Activated CD8-positive, alpha-beta T cell treated with anti-CD3 and anti-CD28 coated beads for 36 hours (primary cell): ENCODE measurements at regions not wholly inside any gene's neighbourhood (a gene's known extent, or its start where the extent isn't known, plus 50 kb on each side); places are given as distances from the start of the nearest gene placed in this dataset.

Experiments used
- ATAC-seq: fragments of 200-7000 bp; cut with Tn5 transposase; one replicate; pipeline ENCODE4 v1.10.0; 2021; ENCODE audit warnings: mild to moderate bottlenecking, moderate library complexity
- CTCF ChIA-PET: fragments of 350-600 bp; sonication (Branson Sonifier 250); formaldehyde crosslinking; loops from one replicate; lab custom pipeline; 2021; ENCODE audit warnings: antibody characterized with exemption; lab: Charles Lee
- POLR2A ChIA-PET: fragments of 350-600 bp; sonication (Branson Sonifier 250); formaldehyde crosslinking; loops from one replicate; lab custom pipeline; 2021; ENCODE audit warnings: antibody characterized with exemption; lab: Charles Lee
- DNase-seq: peaks from one replicate; pipeline ENCODE4 v3.0.0-alpha.2; 2020
- H3K27ac Mint-ChIP-seq: one replicate; pipeline ENCODE4 v1.8.0; 2021; ENCODE audit warnings: mild to moderate bottlenecking, mixed read lengths
- H3K27me3 Mint-ChIP-seq: one replicate; pipeline ENCODE4 v1.8.0; 2021; ENCODE audit warnings: mixed read lengths
- H3K36me3 Mint-ChIP-seq: one replicate; pipeline ENCODE4 v1.8.0; 2021; ENCODE audit warnings: low read depth, mixed read lengths
- H3K4me1 Mint-ChIP-seq: one replicate; pipeline ENCODE4 v1.8.0; 2021; ENCODE audit warnings: low read depth, mixed read lengths
- H3K4me3 Mint-ChIP-seq: one replicate; pipeline ENCODE4 v1.8.0; 2021; ENCODE audit warnings: mild to moderate bottlenecking, moderate library complexity, mixed read lengths
- H3K9me3 Mint-ChIP-seq: one replicate; pipeline ENCODE4 v1.8.0; 2021; ENCODE audit warnings: mixed read lengths
- intact Hi-C: fragments of 100-400 bp; cut with micrococcal nuclease; formaldehyde crosslinking; loops from one replicate; pipeline ENCODE4 v1.10.0; 2022
- TF ChIP-seq, protein P1 (sequence below): fragments of 200-600 bp; IDR thresholded peaks from one replicate; pipeline ENCODE4 v1.8.0; 2022; ENCODE audit warnings: antibody characterized with exemption, mild to moderate bottlenecking

GRCh38 chr1:175853681-175854080 lies 110.3 kb upstream of the TNR start:
- CTCF ChIA-PET: no interaction called here
- Mint-ChIP-seq H3K36me3 (no peaks in the 10 kb centered on the region), H3K27me3 (peaks cover 8% of the 10 kb centered on the region), H3K27ac (no peak overlapping the region), H3K9me3 (no peaks in the 10 kb centered on the region), H3K4me1 (no peaks in the 10 kb centered on the region), H3K4me3 (no peak overlapping the region)
- intact Hi-C loops: no loop called here
- POLR2A ChIA-PET: no interaction called here
- no peak for DNase-seq
- ATAC-seq: no peak
- TF ChIP-seq, protein P1, sequence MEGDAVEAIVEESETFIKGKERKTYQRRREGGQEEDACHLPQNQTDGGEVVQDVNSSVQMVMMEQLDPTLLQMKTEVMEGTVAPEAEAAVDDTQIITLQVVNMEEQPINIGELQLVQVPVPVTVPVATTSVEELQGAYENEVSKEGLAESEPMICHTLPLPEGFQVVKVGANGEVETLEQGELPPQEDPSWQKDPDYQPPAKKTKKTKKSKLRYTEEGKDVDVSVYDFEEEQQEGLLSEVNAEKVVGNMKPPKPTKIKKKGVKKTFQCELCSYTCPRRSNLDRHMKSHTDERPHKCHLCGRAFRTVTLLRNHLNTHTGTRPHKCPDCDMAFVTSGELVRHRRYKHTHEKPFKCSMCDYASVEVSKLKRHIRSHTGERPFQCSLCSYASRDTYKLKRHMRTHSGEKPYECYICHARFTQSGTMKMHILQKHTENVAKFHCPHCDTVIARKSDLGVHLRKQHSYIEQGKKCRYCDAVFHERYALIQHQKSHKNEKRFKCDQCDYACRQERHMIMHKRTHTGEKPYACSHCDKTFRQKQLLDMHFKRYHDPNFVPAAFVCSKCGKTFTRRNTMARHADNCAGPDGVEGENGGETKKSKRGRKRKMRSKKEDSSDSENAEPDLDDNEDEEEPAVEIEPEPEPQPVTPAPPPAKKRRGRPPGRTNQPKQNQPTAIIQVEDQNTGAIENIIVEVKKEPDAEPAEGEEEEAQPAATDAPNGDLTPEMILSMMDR: no peak

- DNase-seq: no peak
- CTCF ChIA-PET: no interaction called here
- Mint-ChIP-seq H3K36me3 (no peaks in the 10 kb centered on the region), H3K27me3 (peaks cover 9% of the 10 kb centered on the region), H3K9me3 (no peaks in the 10 kb centered on the region), H3K4me3 (no peak overlapping the region), H3K4me1 (no peaks in the 10 kb centered on the region), H3K27ac (no peak overlapping the region)
- POLR2A ChIA-PET: no interaction called here
- TF ChIP-seq, protein P1: no peak
- intact Hi-C loops: no loop called here
- no peak for ATAC-seq
Measured at GRCh38 chr1:175851749-175852148, 108.4 kb upstream of the TNR start.

GRCh38 chr1:175848329-175848728 lies 104.9 kb upstream of the TNR start:
- no peak overlapping the region for H3K27ac Mint-ChIP-seq
- intact Hi-C loops: no loop called here
- ChIA-PET CTCF (interaction anchor here (0.8 kb wide), 1 partner anchor 91 kb away, joined by 3 read pairs; no protein-coding TSS in a partner anchor), POLR2A (no interaction called here)
- peaks cover 11% of the 10 kb centered on the region for H3K27me3 Mint-ChIP-seq
- no peak for ATAC-seq
- no peaks in the 10 kb centered on the region for H3K4me1 Mint-ChIP-seq
- TF ChIP-seq, protein P1: no peak
- H3K36me3 Mint-ChIP-seq: no peaks in the 10 kb centered on the region
- no peaks in the 10 kb centered on the region for H3K9me3 Mint-ChIP-seq
- no peak for DNase-seq
- no peak overlapping the region for H3K4me3 Mint-ChIP-seq

GRCh38 chr1:175845985-175846384 lies 102.6 kb upstream of the TNR start:
- Mint-ChIP-seq H3K27ac (no peak overlapping the region), H3K9me3 (no peaks in the 10 kb centered on the region), H3K27me3 (peaks cover 16% of the 10 kb centered on the region), H3K36me3 (no peaks in the 10 kb centered on the region), H3K4me1 (no peaks in the 10 kb centered on the region), H3K4me3 (no peak overlapping the region)
- ATAC-seq: no peak
- CTCF ChIA-PET: no interaction called here
- intact Hi-C loops: no loop called here
- TF ChIP-seq, protein P1: no peak
- POLR2A ChIA-PET: no interaction called here
- DNase-seq: no peak

DNA sequence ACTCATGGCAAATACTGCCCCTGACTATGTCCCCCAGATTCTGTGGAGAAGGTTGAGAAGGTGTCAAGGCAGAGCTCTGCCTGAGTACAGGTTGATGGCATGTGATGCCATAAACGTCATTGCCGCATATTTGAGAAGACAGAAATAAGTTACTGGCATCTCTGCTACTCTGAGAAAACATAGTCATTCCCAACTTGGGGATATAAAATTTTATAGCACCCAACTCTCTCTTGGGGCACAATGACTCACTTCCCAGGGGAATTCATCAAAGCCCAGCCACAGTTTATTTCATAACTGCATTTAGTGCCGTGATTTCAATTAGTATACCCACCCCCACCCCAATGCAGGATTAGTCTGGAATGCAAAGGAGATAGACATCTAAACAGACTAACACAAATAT lies 101.9 kb upstream of the TNR start:
- H3K36me3 Mint-ChIP-seq: no peaks in the 10 kb centered on the region
- DNase-seq: no peak
- intact Hi-C loops: no loop called here
- no peaks in the 10 kb centered on the region for H3K9me3 Mint-ChIP-seq
- H3K27me3 Mint-ChIP-seq: peaks cover 15% of the 10 kb centered on the region
- ATAC-seq: no peak
- CTCF ChIA-PET: no interaction called here
- no peaks in the 10 kb centered on the region for H3K4me1 Mint-ChIP-seq
- TF ChIP-seq, protein P1: no peak
- POLR2A ChIA-PET: no interaction called here
- H3K27ac Mint-ChIP-seq: no peak overlapping the region
- no peak overlapping the region for H3K4me3 Mint-ChIP-seq
